Endodermal cell (in vitro differentiated cells): ENCODE measurements at regions not wholly inside any gene's neighbourhood (a gene's known extent, or its start where the extent isn't known, plus 50 kb on each side); places are given as distances from the start of the nearest gene placed in this dataset.

Experiments
- DNase-seq: peaks from one replicate; pipeline ENCODE4 v3.0.0-alpha.2; 2017
- H3K27ac ChIP-seq: 2 replicates; pipeline ENCODE4 v1.5.1; 2013; ENCODE audit warnings: mild to moderate bottlenecking, low read depth, low read length, moderate library complexity
- H3K27me3 ChIP-seq: 2 replicates; pipeline ENCODE4 v1.6.1; 2013; ENCODE audit warnings: mild to moderate bottlenecking, low read length, moderate library complexity; ENCODE audit not compliant: insufficient read depth, control insufficient read depth, poor library complexity, severe bottlenecking
- H3K36me3 ChIP-seq: 2 replicates; pipeline ENCODE4 v1.7.0; 2013; ENCODE audit warnings: mild to moderate bottlenecking, low read length, moderate library complexity; ENCODE audit not compliant: control insufficient read depth, insufficient read depth
- H3K4me1 ChIP-seq: one replicate; pipeline ENCODE4 v1.7.0; 2013; ENCODE audit warnings: low read length; ENCODE audit not compliant: control insufficient read depth, insufficient read depth
- H3K4me3 ChIP-seq: 2 replicates; pipeline ENCODE4 v1.5.1; 2013; ENCODE audit warnings: mild to moderate bottlenecking, low read length, moderate library complexity
- H3K9ac ChIP-seq: 2 replicates; pipeline ENCODE4 v1.6.1; 2013; ENCODE audit warnings: mild to moderate bottlenecking, low read length, moderate library complexity; ENCODE audit not compliant: poor library complexity, severe bottlenecking; ENCODE audit errors: extremely low read depth
- H3K9me3 ChIP-seq: 2 replicates; pipeline ENCODE4 v1.6.1; 2013; ENCODE audit warnings: mild to moderate bottlenecking, low read length, moderate library complexity; ENCODE audit not compliant: control insufficient read depth
- H3K27ac Mint-ChIP-seq: 2 replicates; pipeline ENCODE4 v1.8.0; 2020; ENCODE audit warnings: mixed read lengths
- H3K27me3 Mint-ChIP-seq: 2 replicates; pipeline ENCODE4 v1.8.0; 2021; ENCODE audit warnings: mild to moderate bottlenecking, mixed read lengths; ENCODE audit not compliant: insufficient read depth
- H3K36me3 Mint-ChIP-seq: 2 replicates; pipeline ENCODE4 v1.8.0; 2020; ENCODE audit warnings: low read depth, mixed read lengths
- H3K4me1 Mint-ChIP-seq: 2 replicates; pipeline ENCODE4 v1.8.0; 2020; ENCODE audit warnings: mixed read lengths
- H3K4me3 Mint-ChIP-seq: 2 replicates; pipeline ENCODE4 v1.8.0; 2020; ENCODE audit warnings: mild to moderate bottlenecking, moderate library complexity, mixed read lengths
- H3K9me3 Mint-ChIP-seq: 2 replicates; pipeline ENCODE4 v1.8.0; 2020; ENCODE audit warnings: mild to moderate bottlenecking, mixed read lengths
- WGBS, 2 experiments: methylation state at CpG; one replicate each; pipeline versions ENCODE4 v1.1.5 to v1.1.7; 2013; ENCODE audit warnings: missing lambda C conversion rate in 2 of 2, mixed read lengths in 1 of 2; ENCODE audit not compliant: insufficient coverage in 1 of 2, insufficient read length in 1 of 2; 5-methylcytosine and 5-hydroxymethylcytosine counted together
- TF ChIP-seq, protein P1 (sequence below): fragments of 200-600 bp; sonication (generic); conservative IDR thresholded peaks from 2 replicates; pipeline ENCODE4 v1.5.0; 2021; ENCODE audit warnings: antibody characterized with exemption, mild to moderate bottlenecking

GRCh38 chr4:125049711-125050110, 265.0 kb upstream of the FAT4 start:
- H3K27me3 Mint-ChIP-seq: no peaks in the 10 kb centered on the region
- no peaks in the 10 kb centered on the region for H3K36me3 ChIP-seq
- H3K4me3 ChIP-seq: no peak overlapping the region
- no peaks in the 10 kb centered on the region for H3K4me1 Mint-ChIP-seq
- TF ChIP-seq, protein P1, sequence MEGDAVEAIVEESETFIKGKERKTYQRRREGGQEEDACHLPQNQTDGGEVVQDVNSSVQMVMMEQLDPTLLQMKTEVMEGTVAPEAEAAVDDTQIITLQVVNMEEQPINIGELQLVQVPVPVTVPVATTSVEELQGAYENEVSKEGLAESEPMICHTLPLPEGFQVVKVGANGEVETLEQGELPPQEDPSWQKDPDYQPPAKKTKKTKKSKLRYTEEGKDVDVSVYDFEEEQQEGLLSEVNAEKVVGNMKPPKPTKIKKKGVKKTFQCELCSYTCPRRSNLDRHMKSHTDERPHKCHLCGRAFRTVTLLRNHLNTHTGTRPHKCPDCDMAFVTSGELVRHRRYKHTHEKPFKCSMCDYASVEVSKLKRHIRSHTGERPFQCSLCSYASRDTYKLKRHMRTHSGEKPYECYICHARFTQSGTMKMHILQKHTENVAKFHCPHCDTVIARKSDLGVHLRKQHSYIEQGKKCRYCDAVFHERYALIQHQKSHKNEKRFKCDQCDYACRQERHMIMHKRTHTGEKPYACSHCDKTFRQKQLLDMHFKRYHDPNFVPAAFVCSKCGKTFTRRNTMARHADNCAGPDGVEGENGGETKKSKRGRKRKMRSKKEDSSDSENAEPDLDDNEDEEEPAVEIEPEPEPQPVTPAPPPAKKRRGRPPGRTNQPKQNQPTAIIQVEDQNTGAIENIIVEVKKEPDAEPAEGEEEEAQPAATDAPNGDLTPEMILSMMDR: no peak
- no peaks in the 10 kb centered on the region for H3K27me3 ChIP-seq
- DNase-seq: no peak
- H3K9me3 ChIP-seq: no peaks in the 10 kb centered on the region
- no peaks in the 10 kb centered on the region for H3K4me1 ChIP-seq
- no peaks in the 10 kb centered on the region for H3K9me3 Mint-ChIP-seq
- H3K4me3 Mint-ChIP-seq: no peak overlapping the region
- H3K27ac Mint-ChIP-seq: no peak overlapping the region
- 50% methylated on average over 1 of the region's 1 CpG; no CpG with 5 or more reads in 1 of the 2 experiments for WGBS, 2 experiments
- no peak overlapping the region for H3K9ac ChIP-seq
- H3K36me3 Mint-ChIP-seq: no peaks in the 10 kb centered on the region
- no peak overlapping the region for H3K27ac ChIP-seq

- Mint-ChIP-seq H3K9me3 (no peaks in the 10 kb centered on the region), H3K27ac (no peak overlapping the region), H3K4me1 (peaks cover 7% of the 10 kb centered on the region), H3K27me3 (no peaks in the 10 kb centered on the region), H3K4me3 (no peak overlapping the region), H3K36me3 (no peaks in the 10 kb centered on the region)
- TF ChIP-seq, protein P1: no peak
- H3K9ac ChIP-seq: no peak overlapping the region
- H3K27ac ChIP-seq: no peak overlapping the region
- H3K4me1 ChIP-seq: no peaks in the 10 kb centered on the region
- H3K27me3 ChIP-seq: no peaks in the 10 kb centered on the region
- no peaks in the 10 kb centered on the region for H3K36me3 ChIP-seq
- H3K4me3 ChIP-seq: no peak overlapping the region
- no peak for DNase-seq
- no peaks in the 10 kb centered on the region for H3K9me3 ChIP-seq
These were observed 269.4 kb upstream of the FAT4 start for GRCh38 chr4:125045311-125045710.

GRCh38 chr4:125044886-125045285, 269.9 kb upstream of the FAT4 start:
- Histone ChIP-seq H3K27ac (no peak overlapping the region), H3K27me3 (no peaks in the 10 kb centered on the region), H3K4me1 (no peaks in the 10 kb centered on the region), H3K4me3 (no peak overlapping the region), H3K9me3 (no peaks in the 10 kb centered on the region), H3K9ac (no peak overlapping the region), H3K36me3 (no peaks in the 10 kb centered on the region)
- Mint-ChIP-seq H3K27ac (no peak overlapping the region), H3K4me1 (peaks cover 7% of the 10 kb centered on the region), H3K4me3 (no peak overlapping the region), H3K27me3 (no peaks in the 10 kb centered on the region), H3K9me3 (no peaks in the 10 kb centered on the region), H3K36me3 (no peaks in the 10 kb centered on the region)
- WGBS, 2 experiments: 94% methylated on average over 3 of the region's 3 CpGs; no CpG with 5 or more reads in 1 of the 2 experiments
- no peak for DNase-seq
- TF ChIP-seq, protein P1: no peak
